Forelimb muscle (tissue), 1 donor: ENCODE measurements at regions not wholly inside any gene's neighbourhood (a gene's known extent, or its start where the extent isn't known, plus 50 kb on each side); places are given as distances from the start of the nearest gene placed in this dataset.
"Not testable (repeated sequence)": the region's sequence is repeated elsewhere in the genome, so short reads cannot be mapped to it uniquely, and the experiment has no call there.

Source experiments
- DNase-seq: peaks from one replicate; pipeline ENCODE4 v3.0.0-alpha.2; 2013; ENCODE audit warnings: low read depth

GRCh38 chr16:31581065-31581464 lies 53.4 kb downstream of the AHSP start:
- DNase-seq = not testable (repeated sequence)

- not testable (repeated sequence) for DNase-seq
Observed at GRCh38 chr16:31601737-31602384, 74.2 kb downstream of the AHSP start.

- no peak for DNase-seq
Observed at GRCh38 chr16:31618130-31618529, 90.4 kb downstream of the AHSP start.

- DNase-seq = no peak
Observed at GRCh38 chr16:31636433-31636832, 108.7 kb downstream of the AHSP start.

- no peak for DNase-seq
Observed at GRCh38 chr16:31641279-31641678, 113.6 kb downstream of the AHSP start.

- DNase-seq = not testable (repeated sequence)
Observed at GRCh38 chr16:31655674-31656073, 128.0 kb downstream of the AHSP start.

GRCh38 chr16:31664683-31665482 lies 137.2 kb downstream of the AHSP start:
- DNase-seq = no peak

GRCh38 chr16:31674686-31675085 lies 147.0 kb downstream of the AHSP start:
- DNase-seq = no peak

- DNase-seq = no peak
Observed at GRCh38 chr16:31676731-31677130, 149.0 kb downstream of the AHSP start.

- no peak for DNase-seq
Observed at GRCh38 chr16:31678649-31679325, 151.1 kb downstream of the AHSP start.

GRCh38 chr16:31689331-31689730 lies 161.6 kb downstream of the AHSP start:
- DNase-seq = not testable (repeated sequence)

GRCh38 chr16:31692338-31692737 lies 164.6 kb downstream of the AHSP start:
- DNase-seq = not testable (repeated sequence)

GRCh38 chr16:31693733-31694132 lies 166.0 kb downstream of the AHSP start:
- DNase-seq = no peak

GRCh38 chr16:31694461-31694860 lies 166.8 kb downstream of the AHSP start:
- no peak for DNase-seq

GRCh38 chr16:31695667-31696066 lies 168.0 kb downstream of the AHSP start:
- no peak for DNase-seq

GRCh38 chr16:31696968-31697743 lies 169.5 kb downstream of the AHSP start:
- DNase-seq = no peak

- DNase-seq = no peak
Observed at GRCh38 chr16:31697744-31698125, 170.0 kb downstream of the AHSP start.

- no peak for DNase-seq
Observed at GRCh38 chr16:31698901-31699300, 171.2 kb downstream of the AHSP start.

GRCh38 chr16:31699601-31700000 lies 171.9 kb downstream of the AHSP start:
- no peak for DNase-seq

GRCh38 chr16:31700200-31700529 lies 172.5 kb downstream of the AHSP start:
- DNase-seq = no peak

- no peak for DNase-seq
Observed at GRCh38 chr16:31700530-31701388, 172.8 kb upstream of the ZNF267 start.
